H9 (cell line): ENCODE measurements at regions not wholly inside any gene's neighbourhood (a gene's known extent, or its start where the extent isn't known, plus 50 kb on each side); places are given as distances from the start of the nearest gene placed in this dataset.

Experiments used
- DNase-seq: peaks from one replicate; pipeline ENCODE4 v3.0.0-alpha.2; 2017
- H2AFZ ChIP-seq: one replicate; pipeline ENCODE4 v1.6.1; 2013; ENCODE audit warnings: mild to moderate bottlenecking, low read length, control low read depth, moderate library complexity
- H2AK5ac ChIP-seq: 2 replicates; pipeline ENCODE4 v1.6.1; 2013; ENCODE audit warnings: low read length, control low read depth, mixed read lengths; ENCODE audit not compliant: insufficient read length
- H2BK120ac ChIP-seq: one replicate; pipeline ENCODE4 v1.6.1; 2013; ENCODE audit warnings: low read depth, mild to moderate bottlenecking, low read length, control low read depth, inconsistent platforms; ENCODE audit not compliant: poor library complexity, severe bottlenecking
- H2BK12ac ChIP-seq: 2 replicates; pipeline ENCODE4 v1.6.1; 2013; ENCODE audit warnings: low read length, control low read depth, mixed read lengths, low read depth; ENCODE audit not compliant: insufficient read length
- H2BK15ac ChIP-seq: 2 replicates; pipeline ENCODE4 v1.6.1; 2013; ENCODE audit warnings: low read depth, low read length, control low read depth
- H2BK20ac ChIP-seq: one replicate; pipeline ENCODE4 v1.6.1; 2013; ENCODE audit warnings: low read depth, mild to moderate bottlenecking, low read length, control low read depth, inconsistent platforms; ENCODE audit not compliant: poor library complexity, severe bottlenecking
- H2BK5ac ChIP-seq: 2 replicates; pipeline ENCODE4 v1.6.1; 2013; ENCODE audit warnings: low read length, control low read depth, mixed read lengths; ENCODE audit not compliant: insufficient read length
- H3K14ac ChIP-seq: 2 replicates; pipeline ENCODE4 v1.6.1; 2013; ENCODE audit warnings: low read length, control low read depth; ENCODE audit not compliant: insufficient read depth
- H3K18ac ChIP-seq: 2 replicates; pipeline ENCODE4 v1.6.1; 2013; ENCODE audit warnings: low read depth, mild to moderate bottlenecking, mixed read lengths, low read length, control low read depth; ENCODE audit not compliant: insufficient read length
- H3K23ac ChIP-seq: 2 replicates; pipeline ENCODE4 v1.6.1; 2013; ENCODE audit warnings: low read length, control low read depth, mixed read lengths, low read depth; ENCODE audit not compliant: insufficient read length
- H3K23me2 ChIP-seq: 2 replicates; pipeline ENCODE4 v1.6.1; 2013; ENCODE audit warnings: low read depth, mild to moderate bottlenecking, mixed read lengths, low read length, control low read depth; ENCODE audit not compliant: insufficient read length, poor library complexity, severe bottlenecking
- H3K27ac ChIP-seq: 2 replicates; pipeline ENCODE4 v1.5.1; 2013; ENCODE audit warnings: low read length, control low read depth, mixed read lengths, low read depth; ENCODE audit not compliant: insufficient read length
- H3K27me3 ChIP-seq: 2 replicates; pipeline ENCODE4 v1.6.1; 2013; ENCODE audit warnings: low read length, control low read depth, inconsistent platforms; ENCODE audit not compliant: insufficient read depth
- H3K4ac ChIP-seq: 2 replicates; pipeline ENCODE4 v1.6.1; 2013; ENCODE audit warnings: low read depth, mild to moderate bottlenecking, control low read depth, inconsistent platforms, low read length, moderate library complexity
- H3K4me1 ChIP-seq: 2 replicates; pipeline ENCODE4 v1.6.1; 2013; ENCODE audit warnings: low read length, control low read depth, inconsistent platforms; ENCODE audit not compliant: insufficient read depth
- H3K4me2 ChIP-seq: 2 replicates; pipeline ENCODE4 v1.6.1; 2013; ENCODE audit warnings: low read length, control low read depth, mixed read lengths; ENCODE audit not compliant: insufficient read length, insufficient read depth
- H3K56ac ChIP-seq: 2 replicates; pipeline ENCODE4 v1.6.1; 2013; ENCODE audit warnings: low read depth, mild to moderate bottlenecking, mixed read lengths, low read length, control low read depth; ENCODE audit not compliant: insufficient read length
- H3K79me1 ChIP-seq: 2 replicates; pipeline ENCODE4 v1.6.1; 2013; ENCODE audit warnings: low read depth, mild to moderate bottlenecking, moderate library complexity, low read length, control low read depth, inconsistent platforms; ENCODE audit not compliant: insufficient read depth, poor library complexity, severe bottlenecking
- H3K79me2 ChIP-seq: 2 replicates; pipeline ENCODE4 v1.6.1; 2013; ENCODE audit warnings: low read length, control low read depth, inconsistent platforms; ENCODE audit not compliant: insufficient read depth
- H3K9ac ChIP-seq: 2 replicates; pipeline ENCODE4 v1.6.1; 2013; ENCODE audit warnings: low read length, control low read depth, mixed read lengths; ENCODE audit not compliant: insufficient read length; ENCODE audit errors: extremely low read depth
- H3K9me3 ChIP-seq: one replicate; pipeline ENCODE4 v1.6.1; 2013; ENCODE audit warnings: low read depth, low read length, inconsistent platforms; ENCODE audit not compliant: control insufficient read depth
- H3T11ph ChIP-seq: one replicate; pipeline ENCODE4 v1.6.1; 2013; ENCODE audit warnings: mild to moderate bottlenecking, low read length, control low read depth, inconsistent platforms
- H4K20me1 ChIP-seq: one replicate; pipeline ENCODE4 v1.6.1; 2013; ENCODE audit not compliant: control insufficient read depth, insufficient read length, insufficient read depth
- H4K5ac ChIP-seq: 2 replicates; pipeline ENCODE4 v1.6.1; 2013; ENCODE audit warnings: low read depth, mild to moderate bottlenecking, mixed read lengths, low read length, control low read depth; ENCODE audit not compliant: insufficient read length
- H4K8ac ChIP-seq: replicated peaks from 2 replicates; pipeline ENCODE4 v1.6.1; 2013; ENCODE audit warnings: low read length, control low read depth, mixed read lengths, low read depth; ENCODE audit not compliant: insufficient read length
- H4K91ac ChIP-seq: 2 replicates; pipeline ENCODE4 v1.6.1; 2013; ENCODE audit warnings: low read depth, mild to moderate bottlenecking, moderate library complexity, mixed read lengths, low read length, control low read depth; ENCODE audit not compliant: insufficient read length
- H3K27ac Mint-ChIP-seq, 3 experiments: 2 replicates in 2 of 3; 3 replicates in 1 of 3; pipeline ENCODE4 v1.8.0; 2020 to 2021; ENCODE audit warnings: mixed read lengths in 3 of 3, mild to moderate bottlenecking in 1 of 3, moderate library complexity in 1 of 3
- H3K27me3 Mint-ChIP-seq: 2 replicates; pipeline ENCODE4 v1.8.0; 2021; ENCODE audit warnings: low read depth, mild to moderate bottlenecking, moderate library complexity, mixed read lengths
- H3K36me3 Mint-ChIP-seq, 3 experiments: 2 replicates in 2 of 3; 3 replicates in 1 of 3; pipeline ENCODE4 v1.8.0; 2020 to 2021; ENCODE audit warnings: low read depth in 3 of 3, mixed read lengths in 3 of 3; ENCODE audit not compliant: insufficient read depth in 1 of 3
- H3K4me1 Mint-ChIP-seq, 2 experiments: 2 replicates each; pipeline ENCODE4 v1.8.0; 2020; ENCODE audit warnings: mixed read lengths in 2 of 2
- H3K4me3 Mint-ChIP-seq, 2 experiments: 2 replicates in 1 of 2; 3 replicates in 1 of 2; pipeline ENCODE4 v1.8.0; 2020 to 2021; ENCODE audit warnings: mild to moderate bottlenecking in 2 of 2, mixed read lengths in 2 of 2, moderate library complexity in 1 of 2
- H3K9me3 Mint-ChIP-seq, 2 experiments: 2 replicates in 1 of 2; 3 replicates in 1 of 2; pipeline ENCODE4 v1.8.0; 2020; ENCODE audit warnings: mild to moderate bottlenecking in 2 of 2, mixed read lengths in 2 of 2, moderate library complexity in 1 of 2
- WGBS: extraction: QIAGEN DNeasy Blood & Tissue Kit; methylation state at CpG from one replicate; pipeline ENCODE4 v1.1.7; 2013; ENCODE audit warnings: missing lambda C conversion rate, low lambda C conversion rate, mixed read lengths; ENCODE audit not compliant: insufficient read length; ENCODE audit errors: extremely low coverage; 5-methylcytosine and 5-hydroxymethylcytosine counted together
- TF ChIP-seq, protein P1 (sequence below): fragments of 200-600 bp; sonication (generic); conservative IDR thresholded peaks from 3 replicates; pipeline ENCODE4 v1.8.0; 2021; ENCODE audit warnings: antibody characterized with exemption, mild to moderate bottlenecking

DNA sequence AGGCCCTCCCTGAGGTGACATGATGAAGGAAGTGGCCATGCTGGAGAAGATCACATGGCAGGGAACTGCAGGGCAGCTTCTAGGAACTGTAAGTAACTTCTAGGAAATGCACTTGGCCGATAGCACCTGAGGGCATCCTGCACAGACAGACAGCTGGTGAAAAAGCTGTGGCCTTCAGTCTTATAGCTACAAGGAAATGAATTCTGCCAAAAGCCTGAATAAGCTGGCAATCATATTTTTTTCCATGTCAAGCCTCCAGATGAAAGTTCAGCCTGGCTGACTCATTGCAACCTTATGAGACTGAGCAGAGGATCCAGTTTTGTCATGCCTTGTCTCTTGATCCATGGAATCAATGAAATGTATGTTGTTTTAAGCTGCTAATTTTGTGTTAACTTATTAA, 91.1 kb upstream of the CACNA2D1 start:
- TF ChIP-seq, protein P1, sequence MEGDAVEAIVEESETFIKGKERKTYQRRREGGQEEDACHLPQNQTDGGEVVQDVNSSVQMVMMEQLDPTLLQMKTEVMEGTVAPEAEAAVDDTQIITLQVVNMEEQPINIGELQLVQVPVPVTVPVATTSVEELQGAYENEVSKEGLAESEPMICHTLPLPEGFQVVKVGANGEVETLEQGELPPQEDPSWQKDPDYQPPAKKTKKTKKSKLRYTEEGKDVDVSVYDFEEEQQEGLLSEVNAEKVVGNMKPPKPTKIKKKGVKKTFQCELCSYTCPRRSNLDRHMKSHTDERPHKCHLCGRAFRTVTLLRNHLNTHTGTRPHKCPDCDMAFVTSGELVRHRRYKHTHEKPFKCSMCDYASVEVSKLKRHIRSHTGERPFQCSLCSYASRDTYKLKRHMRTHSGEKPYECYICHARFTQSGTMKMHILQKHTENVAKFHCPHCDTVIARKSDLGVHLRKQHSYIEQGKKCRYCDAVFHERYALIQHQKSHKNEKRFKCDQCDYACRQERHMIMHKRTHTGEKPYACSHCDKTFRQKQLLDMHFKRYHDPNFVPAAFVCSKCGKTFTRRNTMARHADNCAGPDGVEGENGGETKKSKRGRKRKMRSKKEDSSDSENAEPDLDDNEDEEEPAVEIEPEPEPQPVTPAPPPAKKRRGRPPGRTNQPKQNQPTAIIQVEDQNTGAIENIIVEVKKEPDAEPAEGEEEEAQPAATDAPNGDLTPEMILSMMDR = no peak
- Histone ChIP-seq H3K4ac (no peak overlapping the region), H3K4me1 (no peaks in the 10 kb centered on the region; the same call in 1 of the 2 replicates), H3T11ph (no peak overlapping the region), H2BK15ac (no peak overlapping the region), H2BK120ac (no peak overlapping the region), H3K23ac (no peak overlapping the region), H4K8ac (no peak overlapping the region), H2BK20ac (no peak overlapping the region), H2AK5ac (no peak overlapping the region), H3K9ac (no peak overlapping the region), H3K9me3 (no peaks in the 10 kb centered on the region), H3K4me2 (no peak overlapping the region), H4K91ac (no peak overlapping the region), H3K79me2 (no peaks in the 10 kb centered on the region), H3K18ac (no peak overlapping the region), H4K5ac (no peak overlapping the region), H3K27ac (no peak overlapping the region), H3K23me2 (no peaks in the 10 kb centered on the region), H3K14ac (no peak overlapping the region), H3K79me1 (no peaks in the 10 kb centered on the region), H2BK5ac (no peak overlapping the region), H3K27me3 (no peaks in the 10 kb centered on the region), H2BK12ac (no peak overlapping the region), H3K56ac (no peak overlapping the region), H4K20me1 (no peaks in the 10 kb centered on the region), H2AFZ (no peak overlapping the region)
- H3K27me3 Mint-ChIP-seq = no peaks in the 10 kb centered on the region; the same call in 1 of the 2 replicates
- no peak overlapping the region for H3K4me3 Mint-ChIP-seq
- DNase-seq = no peak
- no CpG with 5 or more reads among the region's 1 CpG for WGBS
- peaks cover 11 to 16% of the 10 kb centered on the region in 2 experiments for H3K4me1 Mint-ChIP-seq
- no peak overlapping the region for H3K27ac Mint-ChIP-seq
- H3K36me3 Mint-ChIP-seq = no peaks in the 10 kb centered on the region
- H3K9me3 Mint-ChIP-seq = peaks cover 0 to 3% of the 10 kb centered on the region in 2 experiments; a peak in 1 of 5 replicates
